Left lung (tissue), 4 donors: ENCODE measurements at regions not wholly inside any gene's neighbourhood (a gene's known extent, or its start where the extent isn't known, plus 50 kb on each side); places are given as distances from the start of the nearest gene placed in this dataset.

Experiments
- ATAC-seq: fragments of 200-7000 bp; cut with Tn5 transposase; one replicate; pipeline ENCODE4 v1.9.1; 2020; ENCODE audit warnings: moderate library complexity
- DNase-seq, 4 donors: peaks; one replicate each; pipeline ENCODE4 v3.0.0-alpha.2; 2013 to 2020
- H3K27ac ChIP-seq, 2 donors: fragments of 200-600 bp; sonication (generic) in 1 of 2; one replicate each; pipeline versions ENCODE4 v1.5.0 to v1.8.0; 2020 to 2021
- H3K27me3 ChIP-seq, 2 donors: fragments of 200-600 bp; sonication (generic) in 1 of 2; one replicate each; pipeline versions ENCODE4 v1.5.0 to v1.8.0; 2020 to 2021
- H3K36me3 ChIP-seq, 2 donors: fragments of 200-600 bp; sonication (generic) in 1 of 2; one replicate each; pipeline versions ENCODE4 v1.5.0 to v1.8.0; 2020 to 2021
- H3K4me1 ChIP-seq, 2 donors: fragments of 200-600 bp; one replicate each; pipeline ENCODE4 v1.8.0; 2021
- H3K4me3 ChIP-seq, 2 donors: fragments of 200-600 bp; sonication (generic) in 1 of 2; one replicate each; pipeline versions ENCODE4 v1.5.0 to v1.8.0; 2020 to 2021; ENCODE audit warnings: mild to moderate bottlenecking in 1 of 2
- H3K9me3 ChIP-seq, 2 donors: fragments of 200-600 bp; sonication (generic) in 1 of 2; one replicate each; pipeline versions ENCODE4 v1.5.0 to v1.8.0; 2020 to 2021
- intact Hi-C, 2 donors: fragments of 100-400 bp; cut with DNase I; formaldehyde crosslinking; loops; one replicate each; pipeline versions ENCODE4 v1.11.2 to v1.14.2; 2022
- TF ChIP-seq, protein P1 (sequence below), 2 donors: fragments of 200-600 bp; sonication (generic) in 1 of 2; IDR thresholded peaks; one replicate each; pipeline versions ENCODE4 v1.5.0 to v1.8.0; 2021; ENCODE audit warnings: antibody characterized with exemption in 2 of 2
- donor health status: DM: no; HTN: yes; CAD: no.
- donor health status: DM: no; HTN: no; CAD: no.

DNA sequence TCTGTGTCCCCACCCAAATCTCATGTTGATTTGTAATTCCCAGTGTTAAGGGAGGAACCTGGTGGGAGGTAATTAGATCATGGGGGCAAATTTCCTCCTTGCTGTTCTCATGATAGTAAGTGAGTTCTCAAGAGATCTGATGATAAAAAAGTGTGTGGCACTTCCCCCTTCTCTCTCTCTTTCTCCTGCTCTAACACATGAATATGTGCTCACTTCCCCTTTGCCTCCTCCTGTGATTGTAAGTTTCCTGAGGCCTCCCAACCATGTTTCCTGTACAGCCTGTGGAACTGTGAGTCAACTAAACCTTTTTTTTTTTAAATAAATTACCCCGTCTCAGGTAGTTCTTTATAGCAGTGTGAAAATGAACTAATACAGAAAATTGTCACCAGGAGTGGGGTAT lies 380.0 kb downstream of the MEIS1 start:
- Histone ChIP-seq H3K36me3 (no peaks in the 10 kb centered on the region), H3K4me3 (no peak overlapping the region), H3K9me3 (peaks cover 0 to 16% of the 10 kb centered on the region in 2 donors), H3K4me1 (no peaks in the 10 kb centered on the region), H3K27me3 (no peaks in the 10 kb centered on the region), H3K27ac (no peak overlapping the region)
- TF ChIP-seq, protein P1, sequence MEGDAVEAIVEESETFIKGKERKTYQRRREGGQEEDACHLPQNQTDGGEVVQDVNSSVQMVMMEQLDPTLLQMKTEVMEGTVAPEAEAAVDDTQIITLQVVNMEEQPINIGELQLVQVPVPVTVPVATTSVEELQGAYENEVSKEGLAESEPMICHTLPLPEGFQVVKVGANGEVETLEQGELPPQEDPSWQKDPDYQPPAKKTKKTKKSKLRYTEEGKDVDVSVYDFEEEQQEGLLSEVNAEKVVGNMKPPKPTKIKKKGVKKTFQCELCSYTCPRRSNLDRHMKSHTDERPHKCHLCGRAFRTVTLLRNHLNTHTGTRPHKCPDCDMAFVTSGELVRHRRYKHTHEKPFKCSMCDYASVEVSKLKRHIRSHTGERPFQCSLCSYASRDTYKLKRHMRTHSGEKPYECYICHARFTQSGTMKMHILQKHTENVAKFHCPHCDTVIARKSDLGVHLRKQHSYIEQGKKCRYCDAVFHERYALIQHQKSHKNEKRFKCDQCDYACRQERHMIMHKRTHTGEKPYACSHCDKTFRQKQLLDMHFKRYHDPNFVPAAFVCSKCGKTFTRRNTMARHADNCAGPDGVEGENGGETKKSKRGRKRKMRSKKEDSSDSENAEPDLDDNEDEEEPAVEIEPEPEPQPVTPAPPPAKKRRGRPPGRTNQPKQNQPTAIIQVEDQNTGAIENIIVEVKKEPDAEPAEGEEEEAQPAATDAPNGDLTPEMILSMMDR (IDR thresholded peaks at IDR 0.05), result no peak
- intact Hi-C loops, result no loop called here
- no peak for DNase-seq
- ATAC-seq, result no peak

DNA sequence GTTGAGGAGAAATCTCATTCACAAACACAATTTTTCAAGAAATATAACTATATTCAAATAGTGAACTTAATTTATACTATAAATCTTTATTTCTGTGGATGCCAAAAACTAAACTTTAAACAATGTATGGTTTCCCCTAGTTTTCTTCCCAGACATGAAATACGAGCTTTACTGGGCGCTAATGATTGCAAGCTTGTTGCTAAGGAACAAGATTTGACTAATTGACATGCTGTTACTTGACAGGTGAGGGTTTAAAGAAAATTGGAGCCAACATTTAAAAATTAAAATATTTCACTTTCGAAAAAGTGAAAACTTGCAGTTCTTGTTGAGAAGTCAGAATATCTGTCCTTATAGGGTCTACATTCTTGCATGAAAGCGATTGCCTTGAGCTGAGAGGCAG lies 381.0 kb downstream of the MEIS1 start:
- Histone ChIP-seq H3K9me3 (peaks cover 0 to 16% of the 10 kb centered on the region in 2 donors), H3K27ac (no peak overlapping the region), H3K27me3 (no peaks in the 10 kb centered on the region), H3K36me3 (no peaks in the 10 kb centered on the region), H3K4me3 (no peak overlapping the region), H3K4me1 (no peaks in the 10 kb centered on the region)
- no peak for ATAC-seq
- TF ChIP-seq, protein P1 (IDR thresholded peaks at IDR 0.05), result no peak
- intact Hi-C loops, result no loop called here
- DNase-seq, result no peak

DNA sequence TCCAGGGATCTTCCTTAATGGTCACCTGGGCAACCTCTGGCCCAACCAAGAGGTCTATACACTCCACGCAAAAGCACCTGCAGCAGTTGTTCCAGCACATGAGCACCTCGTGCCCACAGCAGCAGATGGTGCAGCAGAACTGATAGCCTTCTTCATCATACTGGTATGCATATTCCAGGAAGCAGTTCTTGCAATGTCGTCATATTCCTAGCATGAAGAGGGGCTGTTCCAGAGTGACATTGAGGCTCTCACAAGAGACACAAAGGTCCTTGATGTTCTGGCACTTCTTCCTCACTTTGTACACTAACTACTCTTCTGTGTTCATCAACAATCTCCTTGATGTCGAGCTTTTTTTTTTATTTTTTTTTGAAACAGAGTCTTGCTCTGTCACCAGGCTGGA lies 386.2 kb downstream of the MEIS1 start:
- Histone ChIP-seq H3K9me3 (peaks cover 0 to 16% of the 10 kb centered on the region in 2 donors), H3K27ac (no peak overlapping the region), H3K4me1 (no peaks in the 10 kb centered on the region), H3K27me3 (no peaks in the 10 kb centered on the region), H3K4me3 (no peak overlapping the region), H3K36me3 (no peaks in the 10 kb centered on the region)
- ATAC-seq (no peak), DNase-seq (no peak)
- TF ChIP-seq, protein P1 (IDR thresholded peaks at IDR 0.05), result no peak
- intact Hi-C loops, result no loop called here

DNA sequence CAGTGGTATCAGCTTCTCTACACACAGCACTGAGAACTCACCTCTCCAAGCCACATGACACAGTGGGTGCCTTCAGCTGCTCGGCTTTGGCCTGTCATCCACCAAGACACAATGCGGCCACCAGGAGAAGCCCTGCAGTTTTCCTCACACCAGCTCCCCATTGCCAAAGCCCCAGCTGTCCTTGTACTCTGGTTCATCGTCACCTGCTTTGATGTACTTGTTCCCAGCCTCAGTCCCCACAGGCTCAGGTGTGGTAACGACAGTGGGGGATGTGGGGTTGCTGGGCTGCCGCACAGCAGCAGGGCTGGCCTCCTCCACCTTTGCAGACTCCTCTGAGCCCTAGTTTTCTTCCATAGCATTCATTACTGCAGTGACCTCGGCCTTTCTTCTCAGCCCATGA lies 387.3 kb downstream of the MEIS1 start:
- DNase-seq (no peak), ATAC-seq (no peak)
- intact Hi-C loops, result no loop called here
- no peak overlapping the region for H3K4me3 ChIP-seq
- no peaks in the 10 kb centered on the region for H3K27me3 ChIP-seq
- no peak overlapping the region for H3K27ac ChIP-seq
- no peaks in the 10 kb centered on the region for H3K36me3 ChIP-seq
- TF ChIP-seq, protein P1 (IDR thresholded peaks at IDR 0.05), result no peak
- no peaks in the 10 kb centered on the region for H3K4me1 ChIP-seq
- H3K9me3 ChIP-seq, result peaks cover 0 to 16% of the 10 kb centered on the region in 2 donors

DNA sequence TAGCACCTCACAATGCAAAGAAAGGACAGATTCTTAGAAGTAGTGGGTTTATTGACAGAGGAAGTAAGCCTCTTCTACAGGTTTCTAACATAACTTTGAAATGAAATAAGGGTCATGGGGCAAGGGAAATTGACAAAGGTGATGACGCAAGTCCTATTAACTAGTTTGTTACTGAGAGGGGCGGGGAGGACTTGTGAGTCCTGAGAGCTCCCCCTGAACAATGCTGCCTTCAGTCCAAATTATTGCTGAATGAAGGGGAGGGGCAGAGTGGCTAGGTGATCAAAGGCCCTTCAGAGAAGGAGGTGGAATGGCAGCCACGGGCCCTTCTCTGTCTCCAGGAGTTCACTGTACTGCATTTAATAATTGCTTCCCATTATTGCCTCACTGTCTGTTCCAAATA lies 390.0 kb downstream of the MEIS1 start:
- intact Hi-C loops, result no loop called here

More for the DNA sequence above, 390.0 kb downstream of the MEIS1 start:
- ATAC-seq, result no peak
- H3K9me3 ChIP-seq, result no peaks in the 10 kb centered on the region
- TF ChIP-seq, protein P1 (IDR thresholded peaks at IDR 0.05), result no peak
- H3K4me3 ChIP-seq, result no peak overlapping the region
- H3K27ac ChIP-seq, result no peak overlapping the region
- peak in 1 of 4 donors; percentile 44 for DNase-seq
- no peaks in the 10 kb centered on the region for H3K36me3 ChIP-seq
- H3K4me1 ChIP-seq, result no peaks in the 10 kb centered on the region
- no peaks in the 10 kb centered on the region for H3K27me3 ChIP-seq
